Calu3 (cell line): ENCODE measurements at regions not wholly inside any gene's neighbourhood (a gene's known extent, or its start where the extent isn't known, plus 50 kb on each side); places are given as distances from the start of the nearest gene placed in this dataset.

ENCODE experiments used
- BruUV-seq: library from RNA; stranded (reverse); fragments of 400-500 nt; replicated peaks from 2 replicates; lab custom pipeline; 2021; lab: Mats Ljungman, UMichigan
- CTCF ChIA-PET: fragments of 300-600 bp; sonication (Branson Sonifier 250); formaldehyde crosslinking; loops from one replicate; lab custom pipeline; 2022; ENCODE audit warnings: antibody characterized with exemption; lab: Charles Lee
- DNase-seq: peaks from one replicate; pipeline ENCODE4 v3.0.0; 2022
- H3K27ac Mint-ChIP-seq: one replicate; pipeline ENCODE4 v1.8.0; 2022; ENCODE audit warnings: mixed read lengths; ENCODE audit not compliant: unreplicated experiment
- H3K27me3 Mint-ChIP-seq: one replicate; pipeline ENCODE4 v1.8.0; 2022; ENCODE audit warnings: mixed read lengths; ENCODE audit not compliant: unreplicated experiment
- H3K36me3 Mint-ChIP-seq: one replicate; pipeline ENCODE4 v1.8.0; 2022; ENCODE audit warnings: mild to moderate bottlenecking, moderate library complexity, mixed read lengths; ENCODE audit not compliant: insufficient read depth, unreplicated experiment
- H3K4me1 Mint-ChIP-seq: one replicate; pipeline ENCODE4 v1.8.0; 2022; ENCODE audit warnings: mild to moderate bottlenecking, low read depth, mixed read lengths; ENCODE audit not compliant: unreplicated experiment
- H3K4me3 Mint-ChIP-seq: one replicate; pipeline ENCODE4 v1.8.0; 2022; ENCODE audit warnings: mild to moderate bottlenecking, low read depth, moderate library complexity, mixed read lengths; ENCODE audit not compliant: unreplicated experiment
- H3K9me3 Mint-ChIP-seq: one replicate; pipeline ENCODE4 v1.8.0; 2022; ENCODE audit warnings: low read depth, mixed read lengths; ENCODE audit not compliant: unreplicated experiment
- intact Hi-C: fragments of 100-400 bp; cut with micrococcal nuclease; formaldehyde crosslinking; loops from one replicate; pipeline ENCODE4 v1.10.0; 2022; ENCODE audit not compliant: unreplicated experiment
- TF ChIP-seq, protein P1 (sequence below): fragments of 200-600 bp; IDR thresholded peaks from one replicate; pipeline ENCODE4 v1.8.0; 2022; ENCODE audit warnings: antibody characterized with exemption; ENCODE audit not compliant: unreplicated experiment

GRCh38 chr10:2051108-2051507, 313.8 kb upstream of the ADARB2 start:
- Mint-ChIP-seq H3K9me3 (peaks cover 13% of the 10 kb centered on the region), H3K27me3 (no peaks in the 10 kb centered on the region), H3K36me3 (no peaks in the 10 kb centered on the region), H3K4me1 (no peaks in the 10 kb centered on the region), H3K4me3 (no peak overlapping the region), H3K27ac (no peak overlapping the region)
- intact Hi-C loops, result no loop called here
- CTCF ChIA-PET, result no interaction called here
- BruUV-seq, result no TSS peak
- TF ChIP-seq, protein P1, sequence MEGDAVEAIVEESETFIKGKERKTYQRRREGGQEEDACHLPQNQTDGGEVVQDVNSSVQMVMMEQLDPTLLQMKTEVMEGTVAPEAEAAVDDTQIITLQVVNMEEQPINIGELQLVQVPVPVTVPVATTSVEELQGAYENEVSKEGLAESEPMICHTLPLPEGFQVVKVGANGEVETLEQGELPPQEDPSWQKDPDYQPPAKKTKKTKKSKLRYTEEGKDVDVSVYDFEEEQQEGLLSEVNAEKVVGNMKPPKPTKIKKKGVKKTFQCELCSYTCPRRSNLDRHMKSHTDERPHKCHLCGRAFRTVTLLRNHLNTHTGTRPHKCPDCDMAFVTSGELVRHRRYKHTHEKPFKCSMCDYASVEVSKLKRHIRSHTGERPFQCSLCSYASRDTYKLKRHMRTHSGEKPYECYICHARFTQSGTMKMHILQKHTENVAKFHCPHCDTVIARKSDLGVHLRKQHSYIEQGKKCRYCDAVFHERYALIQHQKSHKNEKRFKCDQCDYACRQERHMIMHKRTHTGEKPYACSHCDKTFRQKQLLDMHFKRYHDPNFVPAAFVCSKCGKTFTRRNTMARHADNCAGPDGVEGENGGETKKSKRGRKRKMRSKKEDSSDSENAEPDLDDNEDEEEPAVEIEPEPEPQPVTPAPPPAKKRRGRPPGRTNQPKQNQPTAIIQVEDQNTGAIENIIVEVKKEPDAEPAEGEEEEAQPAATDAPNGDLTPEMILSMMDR, result no peak
- DNase-seq, result no peak

DNA sequence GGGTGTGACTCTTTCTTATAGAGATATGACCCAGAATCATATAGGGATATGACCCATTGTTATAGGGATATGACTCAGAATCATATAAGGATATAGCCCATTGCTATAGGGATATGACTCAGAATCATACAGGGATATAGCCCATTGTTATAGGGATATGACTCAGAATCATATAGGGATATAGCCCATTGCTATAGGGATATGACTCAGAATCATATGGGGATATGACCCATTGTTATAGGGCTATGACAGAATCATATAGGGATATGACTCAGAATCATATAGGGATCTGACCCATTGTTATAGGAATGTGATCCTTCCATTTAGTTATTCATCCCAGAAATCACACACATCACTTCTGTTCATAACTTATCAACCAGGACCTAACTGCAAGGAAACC, 312.2 kb upstream of the ADARB2 start:
- Mint-ChIP-seq H3K4me1 (no peaks in the 10 kb centered on the region), H3K4me3 (no peak overlapping the region), H3K9me3 (peaks cover 16% of the 10 kb centered on the region), H3K27me3 (no peaks in the 10 kb centered on the region), H3K36me3 (no peaks in the 10 kb centered on the region), H3K27ac (no peak overlapping the region)
- no TSS peak for BruUV-seq
- DNase-seq, result no peak
- CTCF ChIA-PET, result no interaction called here
- intact Hi-C loops, result no loop called here
- TF ChIP-seq, protein P1, result no peak

- intact Hi-C loops, result no loop called here
- BruUV-seq, result no TSS peak
- CTCF ChIA-PET, result no interaction called here
- no peak for DNase-seq
- Mint-ChIP-seq H3K27ac (no peak overlapping the region), H3K27me3 (no peaks in the 10 kb centered on the region), H3K4me3 (no peak overlapping the region), H3K4me1 (no peaks in the 10 kb centered on the region), H3K9me3 (peaks cover 16% of the 10 kb centered on the region), H3K36me3 (no peaks in the 10 kb centered on the region)
- TF ChIP-seq, protein P1, result no peak
Observed at GRCh38 chr10:2048337-2048973, 311.1 kb upstream of the ADARB2 start.

GRCh38 chr10:2047679-2048078, 310.4 kb upstream of the ADARB2 start:
- H3K4me3 Mint-ChIP-seq, result no peak overlapping the region
- H3K27ac Mint-ChIP-seq, result no peak overlapping the region
- H3K4me1 Mint-ChIP-seq, result no peaks in the 10 kb centered on the region
- H3K36me3 Mint-ChIP-seq, result no peaks in the 10 kb centered on the region
- H3K27me3 Mint-ChIP-seq, result no peaks in the 10 kb centered on the region
- CTCF ChIA-PET, result no interaction called here
- no TSS peak for BruUV-seq
- TF ChIP-seq, protein P1, result no peak
- H3K9me3 Mint-ChIP-seq, result peaks cover 15% of the 10 kb centered on the region
- intact Hi-C loops, result no loop called here
- DNase-seq, result no peak
